ENCODE measurements at regions not wholly inside any gene's neighbourhood (a gene's known extent, or its start where the extent isn't known, plus 50 kb on each side); places are given as distances from the start of the nearest gene placed in this dataset.

DNA sequence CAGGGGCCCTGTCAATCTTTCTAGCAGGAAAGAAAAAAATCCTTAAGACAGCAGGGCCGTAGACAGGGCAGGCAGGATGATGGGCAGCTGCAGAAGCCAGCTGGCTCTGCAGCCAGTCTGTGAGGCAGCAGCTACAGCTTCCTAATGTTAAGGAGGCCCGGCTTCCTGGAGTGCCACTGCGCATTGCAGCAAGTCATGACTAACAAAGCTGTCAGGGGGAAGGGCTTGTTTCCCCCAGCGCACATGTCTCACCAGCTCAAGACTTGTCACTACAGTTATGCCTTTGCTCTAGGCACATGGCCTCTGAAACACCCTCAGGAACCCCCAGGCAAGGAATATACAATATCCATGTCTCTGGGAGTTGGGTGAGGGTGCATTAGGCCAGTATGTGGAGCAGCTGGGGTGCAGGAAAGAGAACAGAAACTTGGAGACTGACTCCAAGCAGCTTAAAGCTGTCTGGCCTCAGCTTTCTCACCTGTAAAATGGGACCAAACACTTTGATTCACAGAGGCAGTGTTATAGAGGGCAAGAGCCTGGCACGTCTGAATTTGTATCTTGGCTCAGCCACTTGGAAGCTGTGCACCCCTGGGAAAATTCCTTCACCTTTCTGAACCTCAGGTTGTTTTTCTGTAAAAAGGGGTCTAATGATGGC is 220.0 kb downstream of the HAPSTR1 start:
- Histone ChIP-seq H3K4me3 (ENCODE audit: low read depth in 2 of 2, low read length in 2 of 2) (no peak overlapping the region), H3K36me3 (ENCODE audit: control insufficient read depth, insufficient read depth, low read length) (no peaks in the 10 kb centered on the region), H3K9me3 (ENCODE audit: control insufficient read depth, insufficient read depth, low read depth, low read length) (no peaks in the 10 kb centered on the region), H3K27ac (ENCODE audit: low read length) (no peak overlapping the region), H3K4me1 (ENCODE audit: control insufficient read depth, insufficient read depth, low read length) (no peaks in the 10 kb centered on the region), H3K27me3 (ENCODE audit: control insufficient read depth, insufficient read depth, low read length) (peaks cover 15% of the 10 kb centered on the region)
- BruUV-seq (replicated peaks), result no TSS peak
- intact Hi-C loops (cut with micrococcal nuclease; ENCODE audit: unreplicated experiment), result no loop called here
- in situ Hi-C loops (cut with HindIII; ENCODE audit: low pct_unique_long_range_greater_than_20kb, low sequenced_read_pairs), result no loop called here
- ATAC-seq (no peak), DNase-seq (ENCODE audit: low read depth, low spot score) (no peak)
- TF ChIP-seq, protein P1, sequence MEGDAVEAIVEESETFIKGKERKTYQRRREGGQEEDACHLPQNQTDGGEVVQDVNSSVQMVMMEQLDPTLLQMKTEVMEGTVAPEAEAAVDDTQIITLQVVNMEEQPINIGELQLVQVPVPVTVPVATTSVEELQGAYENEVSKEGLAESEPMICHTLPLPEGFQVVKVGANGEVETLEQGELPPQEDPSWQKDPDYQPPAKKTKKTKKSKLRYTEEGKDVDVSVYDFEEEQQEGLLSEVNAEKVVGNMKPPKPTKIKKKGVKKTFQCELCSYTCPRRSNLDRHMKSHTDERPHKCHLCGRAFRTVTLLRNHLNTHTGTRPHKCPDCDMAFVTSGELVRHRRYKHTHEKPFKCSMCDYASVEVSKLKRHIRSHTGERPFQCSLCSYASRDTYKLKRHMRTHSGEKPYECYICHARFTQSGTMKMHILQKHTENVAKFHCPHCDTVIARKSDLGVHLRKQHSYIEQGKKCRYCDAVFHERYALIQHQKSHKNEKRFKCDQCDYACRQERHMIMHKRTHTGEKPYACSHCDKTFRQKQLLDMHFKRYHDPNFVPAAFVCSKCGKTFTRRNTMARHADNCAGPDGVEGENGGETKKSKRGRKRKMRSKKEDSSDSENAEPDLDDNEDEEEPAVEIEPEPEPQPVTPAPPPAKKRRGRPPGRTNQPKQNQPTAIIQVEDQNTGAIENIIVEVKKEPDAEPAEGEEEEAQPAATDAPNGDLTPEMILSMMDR (IDR thresholded peaks at IDR 0.05), result no peak
- no peak for TF ChIP-seq SIN3A (IDR thresholded peaks at IDR 0.05; ENCODE audit: borderline replicate concordance, insufficient read depth, low read depth, low read length)
- TF ChIP-seq, protein P2, sequence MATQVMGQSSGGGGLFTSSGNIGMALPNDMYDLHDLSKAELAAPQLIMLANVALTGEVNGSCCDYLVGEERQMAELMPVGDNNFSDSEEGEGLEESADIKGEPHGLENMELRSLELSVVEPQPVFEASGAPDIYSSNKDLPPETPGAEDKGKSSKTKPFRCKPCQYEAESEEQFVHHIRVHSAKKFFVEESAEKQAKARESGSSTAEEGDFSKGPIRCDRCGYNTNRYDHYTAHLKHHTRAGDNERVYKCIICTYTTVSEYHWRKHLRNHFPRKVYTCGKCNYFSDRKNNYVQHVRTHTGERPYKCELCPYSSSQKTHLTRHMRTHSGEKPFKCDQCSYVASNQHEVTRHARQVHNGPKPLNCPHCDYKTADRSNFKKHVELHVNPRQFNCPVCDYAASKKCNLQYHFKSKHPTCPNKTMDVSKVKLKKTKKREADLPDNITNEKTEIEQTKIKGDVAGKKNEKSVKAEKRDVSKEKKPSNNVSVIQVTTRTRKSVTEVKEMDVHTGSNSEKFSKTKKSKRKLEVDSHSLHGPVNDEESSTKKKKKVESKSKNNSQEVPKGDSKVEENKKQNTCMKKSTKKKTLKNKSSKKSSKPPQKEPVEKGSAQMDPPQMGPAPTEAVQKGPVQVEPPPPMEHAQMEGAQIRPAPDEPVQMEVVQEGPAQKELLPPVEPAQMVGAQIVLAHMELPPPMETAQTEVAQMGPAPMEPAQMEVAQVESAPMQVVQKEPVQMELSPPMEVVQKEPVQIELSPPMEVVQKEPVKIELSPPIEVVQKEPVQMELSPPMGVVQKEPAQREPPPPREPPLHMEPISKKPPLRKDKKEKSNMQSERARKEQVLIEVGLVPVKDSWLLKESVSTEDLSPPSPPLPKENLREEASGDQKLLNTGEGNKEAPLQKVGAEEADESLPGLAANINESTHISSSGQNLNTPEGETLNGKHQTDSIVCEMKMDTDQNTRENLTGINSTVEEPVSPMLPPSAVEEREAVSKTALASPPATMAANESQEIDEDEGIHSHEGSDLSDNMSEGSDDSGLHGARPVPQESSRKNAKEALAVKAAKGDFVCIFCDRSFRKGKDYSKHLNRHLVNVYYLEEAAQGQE (IDR thresholded peaks at IDR 0.05; ENCODE audit: insufficient read depth in 1 of 2, low read depth in 2 of 2, low read length in 1 of 2), result no peak
- TF ChIP-seq POLR2AphosphoS5 (IDR thresholded peaks at IDR 0.05; ENCODE audit: low read depth, low read length), result no peak
- no peak for TF ChIP-seq TCF7L2 (IDR thresholded peaks at IDR 0.05; ENCODE audit: low read depth, low read length)
- POLR2A ChIA-PET, result no interaction called here
- CTCF ChIA-PET, result no interaction called here

DNA sequence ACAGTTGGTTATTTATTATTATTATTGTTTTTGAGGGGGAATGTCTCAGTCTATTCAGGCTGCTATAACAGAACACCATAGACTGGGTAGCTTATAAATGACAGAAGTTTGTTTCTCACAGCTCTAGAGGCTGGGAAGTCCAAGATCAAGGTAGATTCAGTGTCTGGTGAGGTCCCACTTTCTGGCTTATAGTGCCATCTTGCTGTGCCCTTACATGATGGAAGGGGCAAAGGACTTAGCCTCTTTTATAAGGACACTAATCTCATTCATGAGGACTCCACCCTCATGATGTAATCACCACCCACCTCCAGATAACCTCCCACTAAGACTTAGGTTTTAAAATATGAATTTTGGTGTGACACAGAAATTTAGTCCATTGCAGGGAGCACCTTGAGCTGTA is 224.6 kb downstream of the HAPSTR1 start:
- DNase-seq (ENCODE audit: low read depth, low spot score) (no peak), ATAC-seq (no peak)
- no peaks in the 10 kb centered on the region for H3K4me1 ChIP-seq (ENCODE audit: control insufficient read depth, insufficient read depth, low read length)
- H3K4me3 ChIP-seq (ENCODE audit: low read depth in 2 of 2, low read length in 2 of 2), result no peak overlapping the region
- TF ChIP-seq, protein P2 (IDR thresholded peaks at IDR 0.05; ENCODE audit: insufficient read depth in 1 of 2, low read depth in 2 of 2, low read length in 1 of 2), result no peak
- TF ChIP-seq SIN3A (IDR thresholded peaks at IDR 0.05; ENCODE audit: borderline replicate concordance, insufficient read depth, low read depth, low read length) (no peak), TCF7L2 (IDR thresholded peaks at IDR 0.05; ENCODE audit: low read depth, low read length) (no peak), POLR2AphosphoS5 (IDR thresholded peaks at IDR 0.05; ENCODE audit: low read depth, low read length) (no peak)
- TF ChIP-seq, protein P1 (IDR thresholded peaks at IDR 0.05), result no peak
- intact Hi-C loops (cut with micrococcal nuclease; ENCODE audit: unreplicated experiment), result no loop called here
- in situ Hi-C loops (cut with HindIII; ENCODE audit: low pct_unique_long_range_greater_than_20kb, low sequenced_read_pairs), result no loop called here
- H3K36me3 ChIP-seq (ENCODE audit: control insufficient read depth, insufficient read depth, low read length), result no peaks in the 10 kb centered on the region
- BruUV-seq (replicated peaks), result no TSS peak
- peaks cover 3% of the 10 kb centered on the region; the same call in 1 of the 2 replicates for H3K27me3 ChIP-seq (ENCODE audit: control insufficient read depth, insufficient read depth, low read length)
- no peaks in the 10 kb centered on the region for H3K9me3 ChIP-seq (ENCODE audit: control insufficient read depth, insufficient read depth, low read depth, low read length)
- no peak overlapping the region for H3K27ac ChIP-seq (ENCODE audit: low read length)
- POLR2A ChIA-PET, result no interaction called here
- CTCF ChIA-PET, result no interaction called here
